MM.1S (cell line): ENCODE measurements at regions not wholly inside any gene's neighbourhood (a gene's known extent, or its start where the extent isn't known, plus 50 kb on each side); places are given as distances from the start of the nearest gene placed in this dataset.

ENCODE experiments used
- CTCF ChIP-seq: fragments of 300-600 bp; sonication (generic); IDR thresholded peaks from 2 replicates; pipeline ENCODE4 v1.5.1; 2016; ENCODE audit warnings: antibody characterized with exemption, low read length, mixed read lengths
- EZH2 ChIP-seq: fragments of 300-600 bp; sonication (generic); optimal IDR thresholded peaks from 2 replicates; pipeline ENCODE3; 2017; ENCODE audit warnings: low read depth, mild to moderate bottlenecking, antibody characterized with exemption, low read length, mixed read lengths

- no peak for TF ChIP-seq CTCF
- TF ChIP-seq EZH2 = no peak
Observed at GRCh38 chr17:77560841-77561240, 397.7 kb upstream of the TNRC6C start.
